ENCODE measurements at regions not wholly inside any gene's neighbourhood (a gene's known extent, or its start where the extent isn't known, plus 50 kb on each side); places are given as distances from the start of the nearest gene placed in this dataset.

DNA sequence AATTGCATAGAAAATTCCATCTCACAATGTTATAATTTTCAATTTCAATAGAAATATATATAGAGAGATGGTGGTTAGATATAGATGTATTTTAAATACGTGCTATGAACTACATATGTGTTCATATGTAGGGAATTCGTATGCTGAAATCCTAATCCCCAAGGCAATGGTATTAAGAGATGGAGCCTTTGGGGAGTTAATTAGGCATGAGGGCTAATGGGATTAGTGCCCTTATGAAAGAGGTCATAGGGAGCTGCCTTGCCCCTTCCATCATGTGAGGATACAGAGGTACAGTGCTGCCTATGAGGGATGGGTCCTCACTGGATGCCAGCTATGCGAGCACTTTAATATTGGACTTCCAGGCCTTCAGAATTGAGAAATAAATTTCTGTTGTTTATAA lies 79.6 kb upstream of the CCDC54 start:
- no peak for DNase-seq (ENCODE audit: low read depth in 3 of 3, low spot score in 2 of 3)

DNA sequence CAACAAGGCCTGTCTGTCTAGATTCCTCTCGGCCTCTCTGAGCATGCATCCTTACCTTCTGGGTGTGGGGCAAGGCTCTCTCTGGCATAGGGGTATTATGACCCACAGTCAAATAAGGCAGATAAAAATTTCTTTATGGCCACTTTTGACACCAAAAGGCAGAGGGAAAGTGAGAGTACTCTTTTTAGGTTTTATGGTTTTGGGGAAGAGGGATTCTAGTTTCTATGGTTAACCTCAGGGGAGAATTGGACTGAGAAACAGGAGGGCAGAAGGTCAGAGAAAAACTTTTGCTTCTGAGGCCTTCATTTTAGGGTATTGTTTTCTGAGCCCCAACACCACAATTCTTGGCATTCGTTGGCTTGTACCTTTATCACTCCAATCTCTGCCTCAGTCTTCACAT lies 70.0 kb upstream of the CCDC54 start:
- no peak for DNase-seq (ENCODE audit: low read depth in 3 of 3, low spot score in 2 of 3)

DNA sequence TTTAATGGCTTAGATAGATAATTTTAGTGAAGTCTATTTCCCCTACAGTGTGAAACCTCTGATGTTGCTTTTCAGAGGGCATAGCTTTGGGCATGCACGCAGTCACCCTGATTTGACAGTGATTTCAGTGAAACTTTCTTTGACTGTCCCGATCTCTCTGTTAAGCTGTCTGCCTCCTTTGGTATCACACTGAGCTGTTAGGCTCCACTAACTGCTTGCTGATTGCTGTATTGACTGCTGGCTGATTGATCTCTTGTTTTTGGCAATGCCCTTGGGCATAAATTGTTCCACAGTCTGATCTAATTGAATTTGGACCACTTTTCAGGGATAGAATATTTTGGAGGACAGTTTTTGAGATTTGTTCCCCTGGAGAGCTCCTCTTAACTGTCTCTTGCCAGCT lies 68.5 kb upstream of the CCDC54 start:
- DNase-seq (ENCODE audit: low read depth in 3 of 3, low spot score in 2 of 3): no peak

DNA sequence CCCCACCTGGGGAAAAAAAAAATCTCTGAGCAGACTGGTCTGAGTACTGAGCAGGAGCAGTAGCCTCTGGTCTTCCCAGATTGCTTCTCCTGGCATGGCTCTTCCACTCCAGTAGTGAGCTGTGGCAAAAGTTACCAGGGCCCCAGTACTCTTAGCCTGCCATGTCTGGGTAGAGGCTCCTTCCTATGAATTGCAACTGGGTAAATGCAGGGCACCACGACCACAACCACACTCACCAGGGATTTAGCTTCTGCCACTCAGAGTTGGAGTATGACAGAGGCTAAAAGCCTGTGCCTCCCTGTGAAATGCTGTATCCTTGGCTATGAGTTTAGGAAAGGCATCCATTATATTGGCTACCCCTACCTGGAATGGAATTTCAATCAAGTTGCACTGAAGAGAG lies 67.9 kb upstream of the CCDC54 start:
- DNase-seq (ENCODE audit: low read depth in 3 of 3, low spot score in 2 of 3): no peak

DNA sequence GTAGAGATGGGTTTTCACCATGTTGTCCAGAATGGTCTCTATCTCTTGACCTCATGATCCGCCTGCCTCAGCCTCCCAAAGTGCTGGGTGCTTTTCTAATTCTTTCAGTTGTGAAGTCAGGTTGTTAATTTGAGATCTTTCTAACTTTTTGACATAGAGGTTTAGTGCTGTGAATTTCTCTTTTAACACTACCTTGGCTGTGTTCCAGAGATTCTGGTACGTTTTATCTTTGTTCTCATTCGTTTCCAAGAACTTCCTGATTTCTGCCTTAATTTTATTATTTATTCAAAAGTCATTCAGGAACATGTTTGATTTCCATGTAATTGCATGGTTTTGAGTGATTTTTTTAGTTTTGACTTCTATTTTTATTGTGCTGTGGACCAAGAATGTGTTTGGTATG lies 63.5 kb upstream of the CCDC54 start:
- no peak for DNase-seq (ENCODE audit: low read depth in 3 of 3, low spot score in 2 of 3)

DNA sequence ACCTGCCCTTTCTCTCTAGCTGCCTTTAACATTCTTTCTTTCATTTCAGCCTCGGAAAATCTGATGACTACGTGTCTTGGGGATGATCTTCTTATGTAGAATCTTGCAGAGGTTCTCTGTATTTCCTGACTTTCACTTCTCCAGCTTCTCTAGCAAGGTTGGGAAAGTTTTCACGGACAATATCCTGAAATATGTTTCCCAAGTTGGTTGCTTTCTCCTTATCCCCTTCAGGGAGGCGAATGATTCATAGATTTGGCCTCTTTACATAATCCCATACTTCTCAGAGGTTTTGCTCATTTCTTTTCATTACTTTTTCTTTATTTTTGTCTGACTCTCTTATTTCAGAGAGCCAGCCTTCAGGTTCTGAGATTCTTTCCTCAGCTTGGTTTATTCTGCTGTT lies 62.1 kb upstream of the CCDC54 start:
- DNase-seq (ENCODE audit: low read depth in 3 of 3, low spot score in 2 of 3): no peak

DNA sequence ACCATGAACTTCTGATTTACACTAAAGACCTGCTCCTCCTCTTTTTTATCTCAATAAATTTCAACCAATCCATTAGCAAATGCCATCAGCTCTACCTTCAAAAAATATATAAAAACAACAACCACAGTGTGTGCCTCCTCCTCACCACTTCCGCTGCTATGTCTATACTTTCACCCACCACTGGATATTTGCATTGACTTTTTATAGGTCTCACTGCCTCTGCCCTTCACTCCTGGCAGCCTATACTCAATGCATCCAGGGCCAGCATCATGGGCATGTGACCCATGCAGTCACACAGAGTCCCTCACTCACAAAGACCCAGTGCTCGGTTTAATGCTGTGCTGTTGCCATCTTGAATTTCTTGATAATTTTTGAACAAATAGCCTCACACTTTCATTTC lies 53.5 kb upstream of the CCDC54 start:
- no peak for DNase-seq (ENCODE audit: low read depth in 3 of 3, low spot score in 2 of 3)

DNA sequence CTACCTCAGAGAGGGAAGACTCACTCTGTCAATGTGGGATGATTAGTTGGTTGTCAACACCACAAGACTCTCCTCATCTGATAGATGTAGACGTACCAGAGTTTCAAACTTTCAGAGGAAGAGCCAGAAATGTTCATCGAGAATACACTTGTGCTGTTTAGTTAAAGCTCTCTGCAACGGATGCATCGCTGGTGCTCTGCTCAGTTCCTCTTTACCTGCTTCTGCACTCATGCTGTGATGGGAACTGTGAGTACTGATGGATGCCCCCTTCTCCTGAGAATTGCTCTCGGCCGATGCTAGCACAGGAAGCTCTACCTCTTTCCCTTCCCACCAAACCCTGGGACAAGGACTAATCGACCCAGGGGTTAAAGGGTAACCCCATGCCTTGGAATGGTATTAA lies 51.8 kb upstream of the CCDC54 start:
- DNase-seq (ENCODE audit: low read depth in 3 of 3, low spot score in 2 of 3): no peak
